Caco-2 (cell line): ENCODE measurements at regions not wholly inside any gene's neighbourhood (a gene's known extent, or its start where the extent isn't known, plus 50 kb on each side); places are given as distances from the start of the nearest gene placed in this dataset.

ENCODE experiments used
- BruUV-seq: library from RNA; stranded (reverse); fragments of 400-500 nt; replicated peaks from 2 replicates; lab custom pipeline; 2021; lab: Mats Ljungman, UMichigan
- CTCF ChIA-PET: fragments of 300-600 bp; sonication (Branson Sonifier 250); formaldehyde crosslinking; loops from one replicate; lab custom pipeline; 2022; ENCODE audit warnings: antibody characterized with exemption; lab: Charles Lee
- POLR2A ChIA-PET: fragments of 300-600 bp; sonication (Branson Sonifier 250); formaldehyde crosslinking; loops from one replicate; lab custom pipeline; 2022; ENCODE audit warnings: antibody characterized with exemption; lab: Charles Lee
- DNase-seq, 2 experiments: peaks; one replicate each; pipeline versions ENCODE4 v3.0.0 to v3.0.0-alpha.2; 2020 to 2022
- H3K27me3 ChIP-seq: replicated peaks from 2 replicates; pipeline ENCODE4 v1.6.0; 2011; ENCODE audit warnings: low read length; ENCODE audit not compliant: control insufficient read depth, insufficient read depth
- H3K36me3 ChIP-seq: 2 replicates; pipeline ENCODE4 v1.5.1; 2011; ENCODE audit warnings: low read length; ENCODE audit not compliant: control insufficient read depth, insufficient read depth
- H3K4me1 ChIP-seq: fragments of 250-450 bp; sonication (Bioruptor Pico); 2 replicates; pipeline ENCODE4 v1.5.1; 2020; ENCODE audit warnings: mild to moderate bottlenecking
- H3K4me3 ChIP-seq: 2 replicates; pipeline ENCODE4 v1.5.1; 2011; ENCODE audit warnings: low read depth, mild to moderate bottlenecking, control low read depth, low read length
- H3K9me3 ChIP-seq: fragments of 250-450 bp; sonication (Bioruptor Pico); 2 replicates; pipeline ENCODE4 v1.5.1; 2020; ENCODE audit warnings: mild to moderate bottlenecking, moderate library complexity
- H3K27ac Mint-ChIP-seq: one replicate; pipeline ENCODE4 v1.8.0; 2022; ENCODE audit warnings: mixed read lengths; ENCODE audit not compliant: unreplicated experiment
- H3K27me3 Mint-ChIP-seq: one replicate; pipeline ENCODE4 v1.8.0; 2022; ENCODE audit warnings: mixed read lengths; ENCODE audit not compliant: insufficient read depth, unreplicated experiment
- H3K36me3 Mint-ChIP-seq: one replicate; pipeline ENCODE4 v1.8.0; 2022; ENCODE audit warnings: mild to moderate bottlenecking, mixed read lengths; ENCODE audit not compliant: insufficient read depth, unreplicated experiment
- H3K4me1 Mint-ChIP-seq: one replicate; pipeline ENCODE4 v1.8.0; 2022; ENCODE audit warnings: low read depth, mixed read lengths; ENCODE audit not compliant: unreplicated experiment
- H3K4me3 Mint-ChIP-seq: one replicate; pipeline ENCODE4 v1.8.0; 2022; ENCODE audit warnings: mild to moderate bottlenecking, moderate library complexity, mixed read lengths; ENCODE audit not compliant: unreplicated experiment
- H3K9me3 Mint-ChIP-seq: one replicate; pipeline ENCODE4 v1.8.0; 2022; ENCODE audit warnings: mixed read lengths; ENCODE audit not compliant: unreplicated experiment
- CTCF ChIP-seq, 2 experiments: fragments of 200-600 bp in 1 of 2; IDR thresholded peaks; 1 replicate in 1 of 2; 2 replicates in 1 of 2; pipeline versions ENCODE4 v1.5.1 to v1.8.0; 2011 to 2022; ENCODE audit warnings: antibody characterized with exemption in 1 of 2, control low read depth in 1 of 2, inconsistent platforms in 1 of 2, low read depth in 1 of 2, low read length in 1 of 2, mild to moderate bottlenecking in 1 of 2, moderate library complexity in 1 of 2; ENCODE audit not compliant: insufficient read depth in 1 of 2, severe bottlenecking in 1 of 2, unreplicated experiment in 1 of 2
- intact Hi-C: fragments of 100-400 bp; cut with micrococcal nuclease; formaldehyde crosslinking; loops from one replicate; pipeline ENCODE4 v1.10.0; 2022; ENCODE audit not compliant: unreplicated experiment

- Mint-ChIP-seq H3K36me3 (no peaks in the 10 kb centered on the region), H3K4me3 (no peak overlapping the region), H3K9me3 (peaks cover 2% of the 10 kb centered on the region), H3K27me3 (no peaks in the 10 kb centered on the region), H3K4me1 (peaks cover 15% of the 10 kb centered on the region), H3K27ac (no peak overlapping the region)
- ChIA-PET CTCF (interaction anchor here (1.1 kb wide), 1 partner anchor 185 kb away, joined by 3 read pairs; no protein-coding TSS in a partner anchor), POLR2A (no interaction called here)
- intact Hi-C loops, result loop anchor here (1.0 kb wide), 1 partner anchor 83 kb away; no protein-coding TSS in a partner anchor
- DNase-seq, result peak in 1 of 2 experiments; percentile 12
- Histone ChIP-seq H3K27me3 (no peaks in the 10 kb centered on the region), H3K9me3 (peaks cover 3% of the 10 kb centered on the region), H3K36me3 (no peaks in the 10 kb centered on the region), H3K4me3 (no peak overlapping the region), H3K4me1 (peaks cover 16% of the 10 kb centered on the region)
- peak in 1 of 2 experiments; percentile 23 for TF ChIP-seq CTCF (IDR thresholded peaks at IDR 0.05; ENCODE audit: insufficient read depth in 1 of 2, low read depth in 1 of 2, low read length in 1 of 2, severe bottlenecking in 1 of 2, unreplicated experiment in 1 of 2)
- no TSS peak for BruUV-seq
These were observed 130.9 kb downstream of the TES start for GRCh38 chr7:116340943-116341907.

- H3K9me3 Mint-ChIP-seq, result peaks cover 11% of the 10 kb centered on the region
These were observed 131.8 kb downstream of the TES start for GRCh38 chr7:116342125-116342524.

More at GRCh38 chr7:116342125-116342524, 131.8 kb downstream of the TES start:
- H3K4me1 Mint-ChIP-seq, result peaks cover 15% of the 10 kb centered on the region
- Histone ChIP-seq H3K36me3 (no peaks in the 10 kb centered on the region), H3K9me3 (peaks cover 8% of the 10 kb centered on the region), H3K27me3 (no peaks in the 10 kb centered on the region), H3K4me3 (no peak overlapping the region), H3K4me1 (peaks cover 16% of the 10 kb centered on the region)
- DNase-seq, result no peak
- ChIA-PET CTCF (no interaction called here), POLR2A (no interaction called here)
- no peak overlapping the region for H3K4me3 Mint-ChIP-seq
- no peaks in the 10 kb centered on the region for H3K27me3 Mint-ChIP-seq
- TF ChIP-seq CTCF (IDR thresholded peaks at IDR 0.05; ENCODE audit: insufficient read depth in 1 of 2, low read depth in 1 of 2, low read length in 1 of 2, severe bottlenecking in 1 of 2, unreplicated experiment in 1 of 2), result no peak
- intact Hi-C loops, result no loop called here
- H3K36me3 Mint-ChIP-seq, result no peaks in the 10 kb centered on the region
- no TSS peak for BruUV-seq
- no peak overlapping the region for H3K27ac Mint-ChIP-seq
